BJ (cell line): ENCODE measurements at regions not wholly inside any gene's neighbourhood (a gene's known extent, or its start where the extent isn't known, plus 50 kb on each side); places are given as distances from the start of the nearest gene placed in this dataset.
"Not testable (repeated sequence)": the region's sequence is repeated elsewhere in the genome, so short reads cannot be mapped to it uniquely, and the experiment has no call there.

Experiments
- CTCF ChIA-PET: fragments of 350-600 bp; formaldehyde crosslinking; extraction: SDS; loops from one replicate; lab custom pipeline; 2021; ENCODE audit warnings: antibody characterized with exemption, inconsistent platforms; lab: Yijun Ruan, JAX
- POLR2A ChIA-PET: fragments of 300-600 bp; sonication (Branson Sonifier 250); formaldehyde crosslinking; extraction: SDS; loops from one replicate; lab custom pipeline; 2021; ENCODE audit warnings: antibody characterized with exemption; lab: Charles Lee
- DNase-seq: peaks from one replicate; pipeline ENCODE4 v3.0.0-alpha.2; 2011; ENCODE audit warnings: low read depth
- H3K27me3 ChIP-seq: 2 replicates; pipeline ENCODE4 v1.6.0; 2011; ENCODE audit warnings: low read length; ENCODE audit not compliant: control insufficient read depth, insufficient read depth
- H3K36me3 ChIP-seq: 2 replicates; pipeline ENCODE4 v1.5.1; 2011; ENCODE audit warnings: low read length; ENCODE audit not compliant: control insufficient read depth, insufficient read depth
- H3K4me3 ChIP-seq: 2 replicates; pipeline ENCODE4 v1.5.1; 2011; ENCODE audit warnings: low read depth, mild to moderate bottlenecking, control low read depth, low read length
- CTCF ChIP-seq: IDR thresholded peaks from 2 replicates; pipeline ENCODE4 v1.5.1; 2011; ENCODE audit warnings: low read depth, mild to moderate bottlenecking, control low read depth, inconsistent platforms, low read length, moderate library complexity; ENCODE audit not compliant: insufficient read depth

GRCh38 chr2:95707837-95708236 is 116.0 kb downstream of the TRIM43 start:
- no peaks in the 10 kb centered on the region for H3K36me3 ChIP-seq
- CTCF ChIA-PET, result no interaction called here
- no peak for TF ChIP-seq CTCF
- no peaks in the 10 kb centered on the region; the same call in 1 of the 2 replicates for H3K27me3 ChIP-seq
- POLR2A ChIA-PET, result no interaction called here
- no peak overlapping the region for H3K4me3 ChIP-seq
- DNase-seq, result no peak

DNA sequence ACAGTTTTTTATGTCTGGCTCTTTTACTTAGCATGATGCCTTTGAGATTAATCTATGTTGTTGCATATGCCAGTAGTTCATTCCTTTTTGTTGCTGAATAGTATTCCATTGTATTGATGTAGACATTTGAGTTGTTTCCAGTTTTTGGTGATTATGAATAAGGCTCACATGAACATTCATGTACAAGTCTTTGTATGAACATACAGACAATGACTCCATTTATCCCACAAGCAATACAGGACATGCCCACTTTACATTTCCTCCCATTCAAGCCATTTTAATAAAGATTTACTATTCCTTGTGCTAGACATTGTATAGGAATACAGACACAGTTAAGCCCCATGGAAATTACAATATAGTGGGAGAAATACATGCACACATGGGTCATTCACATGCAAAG is 118.0 kb downstream of the TRIM43 start:
- no peaks in the 10 kb centered on the region; the same call in 1 of the 2 replicates for H3K27me3 ChIP-seq
- ChIA-PET POLR2A (no interaction called here), CTCF (no interaction called here)
- no peak for TF ChIP-seq CTCF
- H3K4me3 ChIP-seq, result no peak overlapping the region
- DNase-seq, result no peak
- H3K36me3 ChIP-seq, result no peaks in the 10 kb centered on the region

- H3K36me3 ChIP-seq, POLR2A ChIA-PET, H3K27me3 ChIP-seq, DNase-seq, CTCF ChIA-PET, H3K4me3 ChIP-seq: not testable (repeated sequence)
Observed at GRCh38 chr2:95713470-95714177, 121.8 kb downstream of the TRIM43 start.

GRCh38 chr2:95714398-95714797 is 122.6 kb downstream of the TRIM43 start:
- H3K4me3 ChIP-seq, H3K36me3 ChIP-seq, H3K27me3 ChIP-seq, CTCF ChIA-PET, POLR2A ChIA-PET, DNase-seq: not testable (repeated sequence)

DNA sequence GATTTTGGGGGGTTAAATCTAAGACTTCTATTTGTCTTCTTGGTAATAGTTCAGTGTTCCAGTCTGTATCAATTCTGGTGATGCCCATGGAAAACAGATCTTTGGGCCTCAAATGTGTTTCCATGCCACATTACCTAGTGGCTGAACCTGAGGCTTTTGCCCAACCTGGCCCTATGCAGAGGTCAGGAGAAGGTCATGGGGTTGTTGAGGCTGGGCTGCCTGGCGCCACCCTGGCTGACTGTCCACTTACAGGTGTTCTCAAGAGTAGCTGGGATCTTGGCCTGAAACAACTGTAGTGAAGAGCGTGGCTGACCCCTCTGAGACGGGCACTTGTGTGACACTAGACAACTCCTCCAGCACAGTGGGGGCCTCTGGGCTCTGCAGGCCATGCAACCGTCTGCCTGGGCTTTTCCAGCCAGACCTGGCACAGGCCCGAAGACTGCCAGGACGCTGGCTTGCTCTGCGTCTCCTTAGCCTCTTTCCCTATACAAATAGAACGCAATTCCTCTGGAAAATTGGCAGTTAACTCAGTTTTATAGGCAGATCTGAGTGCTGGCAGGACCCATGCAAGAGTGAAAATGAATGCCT is 127.8 kb downstream of the TRIM43 start:
- Histone ChIP-seq H3K36me3 (no peaks in the 10 kb centered on the region), H3K27me3 (no peaks in the 10 kb centered on the region), H3K4me3 (no peak overlapping the region)
- ChIA-PET CTCF (interaction anchor here (1.2 kb wide), 1 partner anchor 330 kb away, joined by 3 read pairs; no protein-coding TSS in a partner anchor), POLR2A (no interaction called here)
- no peak for DNase-seq
- TF ChIP-seq CTCF, result no peak

DNA sequence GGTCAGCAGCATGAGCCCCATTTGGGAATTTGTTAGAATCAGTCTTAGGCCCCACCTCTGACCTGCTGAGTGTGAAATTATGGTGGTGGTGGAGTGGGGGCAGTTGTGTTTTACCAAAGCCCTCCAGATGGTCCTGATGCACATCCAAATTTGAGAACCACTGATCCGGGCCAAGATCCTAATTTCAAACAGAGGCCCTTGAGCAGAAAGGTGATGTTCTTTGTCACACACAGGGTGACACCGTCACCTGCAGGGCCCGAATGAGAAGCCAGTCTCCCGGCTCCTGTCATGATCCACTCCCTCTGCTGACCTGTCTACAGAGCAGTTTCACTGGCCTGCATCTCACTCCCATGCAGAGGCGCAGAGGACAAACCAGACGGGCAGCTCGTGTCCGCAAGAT is 129.9 kb downstream of the TRIM43 start:
- POLR2A ChIA-PET, result no interaction called here

More for the DNA sequence above, 129.9 kb downstream of the TRIM43 start:
- CTCF ChIA-PET, result interaction anchor here (0.8 to 1.3 kb wide), 2 partner anchors 25 to 313 kb away, joined by 3 to 4 read pairs; no protein-coding TSS in a partner anchor
- no peak for TF ChIP-seq CTCF
- Histone ChIP-seq H3K4me3 (no peak overlapping the region), H3K36me3 (no peaks in the 10 kb centered on the region), H3K27me3 (no peaks in the 10 kb centered on the region)
- DNase-seq, result no peak
